Activated B cell treated with CpG ODN at 0.5 μM for 24 hours (primary cell): ENCODE measurements at regions not wholly inside any gene's neighbourhood (a gene's known extent, or its start where the extent isn't known, plus 50 kb on each side); places are given as distances from the start of the nearest gene placed in this dataset.
"Not testable (repeated sequence)": the region's sequence is repeated elsewhere in the genome, so short reads cannot be mapped to it uniquely, and the experiment has no call there.

ENCODE experiments used
- ATAC-seq: fragments of 200-7000 bp; cut with Tn5 transposase; one replicate; pipeline ENCODE4 v1.10.0; 2021; ENCODE audit warnings: low read depth, mild to moderate bottlenecking, moderate library complexity
- CTCF ChIA-PET: fragments of 350-600 bp; sonication (Branson Sonifier 250); formaldehyde crosslinking; loops from one replicate; lab custom pipeline; 2021; ENCODE audit warnings: antibody characterized with exemption; lab: Charles Lee
- POLR2A ChIA-PET: fragments of 350-600 bp; sonication (Branson Sonifier 250); formaldehyde crosslinking; loops from one replicate; lab custom pipeline; 2021; ENCODE audit warnings: antibody characterized with exemption; lab: Charles Lee
- DNase-seq: peaks from one replicate; pipeline ENCODE4 v3.0.0; 2022
- H3K27ac Mint-ChIP-seq: one replicate; pipeline ENCODE4 v1.8.0; 2020; ENCODE audit warnings: mixed read lengths
- H3K27me3 Mint-ChIP-seq: one replicate; pipeline ENCODE4 v1.8.0; 2021; ENCODE audit warnings: mixed read lengths
- H3K36me3 Mint-ChIP-seq: one replicate; pipeline ENCODE4 v1.8.0; 2021; ENCODE audit warnings: low read depth, mixed read lengths
- H3K4me1 Mint-ChIP-seq: one replicate; pipeline ENCODE4 v1.8.0; 2021; ENCODE audit warnings: mixed read lengths
- H3K4me3 Mint-ChIP-seq: one replicate; pipeline ENCODE4 v1.8.0; 2020; ENCODE audit warnings: mild to moderate bottlenecking, mixed read lengths
- H3K9me3 Mint-ChIP-seq: one replicate; pipeline ENCODE4 v1.8.0; 2020; ENCODE audit warnings: mixed read lengths
- CTCF ChIP-seq: fragments of 200-600 bp; IDR thresholded peaks from one replicate; pipeline ENCODE4 v1.8.0; 2022; ENCODE audit warnings: antibody characterized with exemption, mild to moderate bottlenecking
- intact Hi-C: fragments of 100-400 bp; cut with micrococcal nuclease; formaldehyde crosslinking; loops from one replicate; pipeline ENCODE4 v1.15.1; 2024

DNA sequence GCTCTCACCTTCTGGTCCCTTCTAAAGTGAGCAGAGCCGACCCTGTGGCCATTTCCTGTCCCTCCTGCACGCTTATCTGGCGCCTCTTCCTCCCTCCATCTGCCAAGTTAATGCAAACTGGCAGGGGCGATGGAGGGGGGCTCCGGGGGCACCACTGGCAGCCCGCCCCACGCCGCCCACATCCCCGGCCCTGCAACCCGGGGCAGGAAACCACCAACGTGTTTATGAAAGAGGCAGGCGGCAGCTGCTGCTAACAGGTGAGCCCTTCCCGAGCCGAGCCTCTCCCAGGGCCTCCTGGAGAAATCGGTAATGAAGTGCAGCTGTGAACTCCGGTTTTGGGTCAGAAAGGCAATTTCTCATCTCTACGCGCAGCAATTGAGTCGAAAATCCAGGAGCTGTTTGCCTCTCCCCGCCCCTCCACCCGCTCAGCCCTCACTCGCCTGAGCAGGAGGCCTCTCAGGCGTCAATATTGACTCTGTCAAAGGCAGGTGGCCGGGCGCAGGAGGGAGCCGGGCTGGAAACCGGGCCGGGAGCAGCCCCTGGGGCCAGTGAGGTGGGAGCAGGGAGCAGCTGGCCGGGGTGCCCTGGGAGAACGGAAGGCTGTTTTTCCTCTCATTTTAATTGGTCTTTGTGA is 164.4 kb upstream of the GSE1 start:
- no peak overlapping the region for H3K27ac Mint-ChIP-seq
- DNase-seq (peak; percentile 27), ATAC-seq (no peak)
- no peak for TF ChIP-seq CTCF
- H3K27me3 Mint-ChIP-seq, result peaks cover 11% of the 10 kb centered on the region
- intact Hi-C loops, result no loop called here
- H3K4me1 Mint-ChIP-seq, result peaks cover 25% of the 10 kb centered on the region
- H3K36me3 Mint-ChIP-seq, result no peaks in the 10 kb centered on the region
- CTCF ChIA-PET, result interaction anchor here (1.0 to 2.0 kb wide), 2 partner anchors 162 to 167 kb away, joined by 3 to 12 read pairs; no protein-coding TSS in a partner anchor
- peak overlapping the region; percentile 48 for H3K4me3 Mint-ChIP-seq
- POLR2A ChIA-PET, result interaction anchor here (0.6 kb wide), 1 partner anchor 202 kb away, joined by 10 read pairs; no protein-coding TSS in a partner anchor
- H3K9me3 Mint-ChIP-seq, result no peaks in the 10 kb centered on the region

DNA sequence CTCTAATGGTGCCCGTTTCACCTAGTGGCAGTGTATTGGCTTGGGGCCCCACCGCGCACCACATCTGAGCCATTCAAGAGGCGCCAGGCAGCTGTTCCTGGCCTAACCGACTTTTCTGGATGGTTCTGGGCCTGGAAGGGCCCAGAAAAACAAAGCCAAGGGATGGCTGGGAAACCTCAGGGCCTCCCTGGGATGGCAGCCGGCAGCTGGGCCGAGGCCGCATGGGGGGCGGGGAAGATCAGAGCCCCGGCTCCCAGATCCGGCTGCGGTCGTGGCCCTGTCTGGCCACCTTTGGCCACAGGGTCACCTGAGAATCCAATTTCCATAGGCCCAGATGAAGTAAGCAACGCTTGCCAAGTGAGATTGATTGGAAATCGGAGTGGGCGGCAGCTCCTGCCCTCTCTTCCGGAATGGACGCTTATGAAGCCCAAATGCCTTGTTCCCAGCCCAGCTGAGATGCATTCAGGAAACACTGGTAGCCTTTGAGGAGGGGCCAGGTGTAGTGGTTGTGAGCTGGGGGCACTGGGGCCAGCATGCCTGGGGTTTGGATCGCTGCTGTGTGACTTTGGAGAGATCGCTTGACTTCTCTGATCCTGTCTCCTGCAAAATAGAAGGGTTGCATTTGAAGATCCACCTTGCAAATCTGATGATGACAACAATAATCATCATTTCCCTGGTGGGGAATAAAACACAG is 163.8 kb upstream of the GSE1 start:
- no peak for DNase-seq
- intact Hi-C loops, result no loop called here
- H3K4me1 Mint-ChIP-seq, result peaks cover 25% of the 10 kb centered on the region
- TF ChIP-seq CTCF, result no peak
- no peak for ATAC-seq
- CTCF ChIA-PET, result interaction anchor here (1.0 kb wide), 1 partner anchor 167 kb away, joined by 3 read pairs; no protein-coding TSS in a partner anchor
- H3K9me3 Mint-ChIP-seq, result no peaks in the 10 kb centered on the region
- no peak overlapping the region for H3K27ac Mint-ChIP-seq
- peaks cover 11% of the 10 kb centered on the region for H3K27me3 Mint-ChIP-seq
- POLR2A ChIA-PET, result interaction anchor here (0.6 kb wide), 1 partner anchor 14 kb away, joined by 3 read pairs; no protein-coding TSS in a partner anchor
- H3K4me3 Mint-ChIP-seq, result peak overlapping the region; percentile 48
- no peaks in the 10 kb centered on the region for H3K36me3 Mint-ChIP-seq

DNA sequence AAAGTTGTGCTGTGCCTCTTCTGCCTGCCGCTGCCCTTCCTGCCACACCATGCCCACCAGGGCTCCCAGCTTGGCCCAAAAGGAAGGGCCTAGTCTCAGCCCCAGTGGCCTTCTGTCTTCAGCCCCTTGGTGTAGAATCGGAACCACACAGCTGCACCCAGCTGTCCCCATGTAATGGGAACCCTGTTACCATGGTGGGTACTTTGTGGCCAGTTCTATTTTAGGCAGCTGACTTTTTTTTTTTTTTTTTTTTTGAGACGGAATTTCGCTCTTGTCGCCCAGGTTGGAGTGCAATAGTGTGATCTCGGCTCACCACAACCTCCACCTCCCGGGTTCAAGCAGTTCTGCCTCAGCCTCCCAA is 163.3 kb upstream of the GSE1 start:
- ChIA-PET POLR2A (interaction anchor here (0.6 kb wide), 1 partner anchor 14 kb away, joined by 3 read pairs; no protein-coding TSS in a partner anchor), CTCF (no interaction called here)
- Mint-ChIP-seq H3K4me3 (no peak overlapping the region), H3K36me3 (no peaks in the 10 kb centered on the region), H3K4me1 (peaks cover 25% of the 10 kb centered on the region), H3K27me3 (peaks cover 16% of the 10 kb centered on the region), H3K27ac (no peak overlapping the region), H3K9me3 (no peaks in the 10 kb centered on the region)
- DNase-seq, result no peak
- TF ChIP-seq CTCF, result no peak
- ATAC-seq, result no peak
- intact Hi-C loops, result no loop called here

DNA sequence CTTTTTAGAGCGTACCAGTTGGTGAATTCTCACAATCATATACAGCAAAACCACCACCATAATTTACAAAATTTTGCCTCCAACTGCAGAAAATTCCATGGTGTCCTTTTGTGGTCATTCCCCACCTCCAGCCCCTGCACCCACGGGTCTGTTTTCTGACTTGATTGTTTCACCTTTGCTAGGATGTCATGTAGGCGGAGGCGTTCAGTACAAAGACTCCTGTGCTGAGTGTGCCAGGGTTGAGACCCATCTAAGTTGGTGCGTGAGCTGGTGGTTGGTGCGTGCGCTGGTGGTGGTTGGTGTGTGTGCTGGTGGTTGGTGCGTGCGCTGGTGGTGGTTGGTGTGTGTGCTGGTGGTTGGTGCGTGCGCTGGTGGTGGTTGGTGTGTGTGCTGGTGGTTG is 162.0 kb upstream of the GSE1 start:
- H3K4me1 Mint-ChIP-seq, result peaks cover 25% of the 10 kb centered on the region
- H3K27ac Mint-ChIP-seq, ATAC-seq, CTCF ChIA-PET, intact Hi-C loops, H3K4me3 Mint-ChIP-seq, H3K36me3 Mint-ChIP-seq, H3K9me3 Mint-ChIP-seq, DNase-seq: not testable (repeated sequence)
- POLR2A ChIA-PET, result interaction anchor here (0.6 kb wide), 1 partner anchor 352 kb away, joined by 4 read pairs; no protein-coding TSS in a partner anchor
- H3K27me3 Mint-ChIP-seq, result peaks cover 19% of the 10 kb centered on the region

DNA sequence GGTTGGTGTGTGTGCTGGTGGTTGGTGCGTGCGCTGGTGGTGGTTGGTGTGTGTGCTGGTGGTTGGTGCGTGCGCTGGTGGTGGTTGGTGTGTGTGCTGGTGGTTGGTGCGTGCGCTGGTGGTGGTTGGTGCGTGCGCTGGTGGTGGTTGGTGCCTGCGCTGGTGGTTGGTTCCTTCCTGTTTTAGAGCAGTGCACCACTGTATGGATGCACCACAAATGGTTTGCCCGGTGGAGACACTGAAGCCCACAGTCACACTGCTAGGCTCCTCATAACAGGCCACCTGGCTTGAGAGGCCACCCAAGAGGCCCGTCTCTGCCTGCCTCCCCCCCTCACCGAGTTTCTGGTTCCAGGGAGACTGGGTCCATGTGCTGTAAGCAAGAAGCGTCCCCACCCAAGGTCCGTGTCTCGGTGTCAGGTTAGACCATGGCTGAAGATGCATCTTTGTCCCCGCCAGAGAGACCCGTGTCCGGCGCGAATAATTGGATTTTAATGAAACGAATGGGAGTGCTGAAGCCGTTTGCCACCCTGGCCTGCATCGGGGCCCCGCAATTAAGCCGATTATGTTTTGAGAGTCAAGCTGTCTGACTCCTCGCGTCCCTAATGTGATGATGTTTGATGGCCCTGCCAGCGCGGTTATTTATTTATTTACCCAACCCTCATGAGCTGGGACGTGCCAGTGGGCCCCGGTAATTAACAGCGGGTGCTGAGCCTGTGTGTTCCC is 161.3 kb upstream of the GSE1 start:
- Mint-ChIP-seq H3K4me3 (no peak overlapping the region), H3K36me3 (no peaks in the 10 kb centered on the region), H3K27ac (no peak overlapping the region), H3K9me3 (no peaks in the 10 kb centered on the region), H3K4me1 (peaks cover 25% of the 10 kb centered on the region), H3K27me3 (peaks cover 19% of the 10 kb centered on the region)
- ChIA-PET POLR2A (no interaction called here), CTCF (no interaction called here)
- TF ChIP-seq CTCF, result no peak
- intact Hi-C loops, result no loop called here
- ATAC-seq (no peak), DNase-seq (no peak)
